Spleen (tissue), 7 donors: ENCODE measurements at regions not wholly inside any gene's neighbourhood (a gene's known extent, or its start where the extent isn't known, plus 50 kb on each side); places are given as distances from the start of the nearest gene placed in this dataset.

Experiments
- CTCF ChIP-seq, 11 experiments: fragments of 200-600 bp in 7 of 11; fragments of 450-650 bp in 4 of 11; sonication (generic) in 4 of 11; IDR thresholded peaks in 8 of 11; conservative IDR thresholded peaks in 3 of 11; 1 replicate in 7 of 11; 2 replicates in 4 of 11; pipeline versions ENCODE4 v1.4.0 to v1.8.0; 2016 to 2021; ENCODE audit warnings: antibody characterized with exemption in 11 of 11, inconsistent platforms in 4 of 11, mild to moderate bottlenecking in 1 of 11
- POLR2A ChIP-seq, 3 donors: fragments of 450-650 bp; IDR thresholded peaks; one replicate each; pipeline ENCODE4 v1.5.1; 2017; ENCODE audit warnings: antibody characterized with exemption in 3 of 3, mild to moderate bottlenecking in 1 of 3
- POLR2AphosphoS5 ChIP-seq, 3 donors: sonication (generic); formaldehyde crosslinking; IDR thresholded peaks; one replicate each; pipeline ENCODE4 v1.5.1; 2017; ENCODE audit warnings: antibody characterized with exemption in 3 of 3
- donor health status: DM: no; HTN: no; CAD: no; lungs with moderate emphysema.
- donor health status: DM: no; HTN: no; CAD: no.
- donor health status: DM: no; HTN: no; CAD: no.

DNA sequence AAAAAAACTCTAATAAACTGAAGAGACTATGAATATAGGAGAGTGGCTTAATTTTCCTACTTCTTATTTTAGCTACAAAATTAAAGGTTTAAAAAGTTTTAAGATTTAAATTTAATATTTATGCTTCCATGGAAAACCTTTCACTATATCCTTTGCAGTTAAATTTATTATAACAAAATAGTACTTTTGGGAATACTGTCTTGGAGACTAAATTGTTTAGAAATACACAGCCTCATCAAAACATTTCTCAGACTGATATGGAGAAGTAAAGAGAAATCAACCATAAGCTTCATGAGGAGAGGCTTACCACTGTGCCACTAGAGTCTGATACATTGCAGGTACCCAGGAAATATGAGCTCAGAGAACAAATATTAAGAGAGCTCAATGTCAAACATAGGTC is 436.5 kb downstream of the KCTD12 start:
- TF ChIP-seq CTCF (IDR thresholded peaks at IDR 0.05 in 8 of 11, conservative IDR thresholded peaks at IDR 0.05 in 3 of 11) = no peak
- no peak for TF ChIP-seq POLR2AphosphoS5 (IDR thresholded peaks at IDR 0.05)
- no peak for TF ChIP-seq POLR2A (IDR thresholded peaks at IDR 0.05)
